Thoracic aorta (tissue), 2 donors: ENCODE measurements at regions not wholly inside any gene's neighbourhood (a gene's known extent, or its start where the extent isn't known, plus 50 kb on each side); places are given as distances from the start of the nearest gene placed in this dataset.
"Not testable (repeated sequence)": the region's sequence is repeated elsewhere in the genome, so short reads cannot be mapped to it uniquely, and the experiment has no call there.

ENCODE experiments used
- ATAC-seq: fragments of 150-250 bp; one replicate; pipeline ENCODE4 v1.8.0; 2017; ENCODE audit warnings: low read depth; ENCODE audit not compliant: insufficient number of reproducible peaks, low FRiP score
- DNase-seq: peaks from one replicate; pipeline ENCODE4 v3.0.0-alpha.2; 2020; ENCODE audit warnings: low spot score
- H3K27ac ChIP-seq, 2 donors: fragments of 200-600 bp; sonication (generic); 1 replicate in 1 of 2; 2 replicates in 1 of 2; pipeline ENCODE4 v1.5.1; 2016; ENCODE audit warnings: mild to moderate bottlenecking in 2 of 2, moderate library complexity in 2 of 2
- H3K27me3 ChIP-seq: fragments of 200-600 bp; sonication (generic); replicated peaks from 2 replicates; pipeline ENCODE4 v1.6.0; 2016; ENCODE audit warnings: mild to moderate bottlenecking; ENCODE audit not compliant: insufficient read depth
- H3K36me3 ChIP-seq: fragments of 200-600 bp; sonication (generic); one replicate; pipeline ENCODE4 v1.5.1; 2016
- H3K4me1 ChIP-seq, 2 donors: fragments of 200-600 bp; sonication (generic); 1 replicate in 1 of 2; 2 replicates in 1 of 2; pipeline versions ENCODE4 v1.5.1 to v1.6.0; 2016; ENCODE audit warnings: low read depth in 2 of 2, mild to moderate bottlenecking in 1 of 2; ENCODE audit not compliant: control insufficient read depth in 1 of 2
- H3K4me3 ChIP-seq: fragments of 200-600 bp; sonication (generic); 2 replicates; pipeline ENCODE4 v1.5.1; 2016; ENCODE audit warnings: mild to moderate bottlenecking
- H3K9me3 ChIP-seq: fragments of 200-600 bp; sonication (generic); 2 replicates; pipeline ENCODE4 v1.5.1; 2016
- TF ChIP-seq, protein P1 (sequence below): fragments of 200-600 bp; sonication (generic); IDR thresholded peaks from one replicate; pipeline ENCODE4 v1.5.1; 2019; ENCODE audit warnings: antibody characterized with exemption

DNA sequence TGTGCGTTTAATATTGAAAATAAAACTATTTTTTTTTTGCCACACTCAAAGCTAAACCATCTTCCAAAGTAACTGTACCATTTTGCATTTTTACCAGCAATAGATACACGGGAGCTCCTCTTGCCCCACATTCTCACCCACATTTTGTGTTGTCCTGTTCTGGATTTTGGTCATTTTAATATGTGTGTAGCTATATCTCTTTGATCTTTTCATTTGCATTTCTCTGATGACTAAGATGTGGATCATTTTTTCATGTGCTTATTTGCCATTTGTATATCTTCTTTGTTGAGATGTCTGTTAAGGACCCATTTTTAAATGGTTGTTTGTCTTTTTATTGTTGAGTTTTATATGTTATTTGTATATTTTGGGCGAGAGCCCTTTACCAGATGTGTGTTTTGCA lies 1543.5 kb downstream of the GRIK2 start:
- TF ChIP-seq, protein P1, sequence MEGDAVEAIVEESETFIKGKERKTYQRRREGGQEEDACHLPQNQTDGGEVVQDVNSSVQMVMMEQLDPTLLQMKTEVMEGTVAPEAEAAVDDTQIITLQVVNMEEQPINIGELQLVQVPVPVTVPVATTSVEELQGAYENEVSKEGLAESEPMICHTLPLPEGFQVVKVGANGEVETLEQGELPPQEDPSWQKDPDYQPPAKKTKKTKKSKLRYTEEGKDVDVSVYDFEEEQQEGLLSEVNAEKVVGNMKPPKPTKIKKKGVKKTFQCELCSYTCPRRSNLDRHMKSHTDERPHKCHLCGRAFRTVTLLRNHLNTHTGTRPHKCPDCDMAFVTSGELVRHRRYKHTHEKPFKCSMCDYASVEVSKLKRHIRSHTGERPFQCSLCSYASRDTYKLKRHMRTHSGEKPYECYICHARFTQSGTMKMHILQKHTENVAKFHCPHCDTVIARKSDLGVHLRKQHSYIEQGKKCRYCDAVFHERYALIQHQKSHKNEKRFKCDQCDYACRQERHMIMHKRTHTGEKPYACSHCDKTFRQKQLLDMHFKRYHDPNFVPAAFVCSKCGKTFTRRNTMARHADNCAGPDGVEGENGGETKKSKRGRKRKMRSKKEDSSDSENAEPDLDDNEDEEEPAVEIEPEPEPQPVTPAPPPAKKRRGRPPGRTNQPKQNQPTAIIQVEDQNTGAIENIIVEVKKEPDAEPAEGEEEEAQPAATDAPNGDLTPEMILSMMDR = no peak
- Histone ChIP-seq H3K9me3 (no peaks in the 10 kb centered on the region), H3K27ac (no peak overlapping the region), H3K27me3 (no peaks in the 10 kb centered on the region), H3K4me1 (no peaks in the 10 kb centered on the region), H3K36me3 (no peaks in the 10 kb centered on the region), H3K4me3 (no peak overlapping the region)
- DNase-seq (no peak), ATAC-seq (no peak)

DNA sequence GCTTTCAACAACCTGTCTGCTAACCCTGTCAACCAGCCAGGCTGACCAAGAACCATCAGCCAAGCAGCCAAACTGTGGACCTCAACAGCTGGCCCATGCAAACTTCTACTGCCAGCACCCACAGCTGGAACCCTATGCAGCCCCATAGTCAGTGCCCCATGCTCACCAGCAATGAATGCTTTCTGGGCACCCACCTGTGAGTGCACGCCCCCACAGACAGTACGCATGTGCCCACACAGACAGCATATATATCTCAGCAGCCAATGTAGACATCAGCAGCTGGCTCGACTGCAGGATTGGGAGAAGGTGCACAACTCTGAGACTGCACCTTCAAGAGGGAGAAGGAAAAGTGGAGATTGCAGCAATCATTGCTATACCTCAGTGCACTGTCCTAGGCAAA lies 1534.6 kb downstream of the GRIK2 start:
- no peak for ATAC-seq

DNA sequence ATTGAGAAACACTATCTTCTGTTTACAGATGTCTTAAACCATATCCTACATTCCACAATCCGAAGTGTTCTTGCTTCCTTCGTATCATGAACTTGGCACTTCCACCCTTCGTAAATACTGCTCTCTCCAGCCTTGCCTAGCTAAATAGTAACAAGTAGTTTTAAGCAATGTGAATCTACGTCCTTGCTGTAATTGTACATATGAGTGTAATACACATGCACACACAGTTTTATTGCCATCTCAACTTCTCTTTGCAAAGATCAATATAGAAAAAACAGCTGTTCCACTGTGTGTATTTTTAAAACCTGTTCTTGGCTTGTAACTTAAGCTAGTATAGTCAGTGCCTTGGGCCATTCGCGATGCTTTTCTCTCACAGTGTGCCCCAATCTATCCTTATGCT lies 1524.7 kb downstream of the GRIK2 start:
- Histone ChIP-seq H3K27me3 (no peaks in the 10 kb centered on the region), H3K4me1 (no peaks in the 10 kb centered on the region), H3K4me3 (no peak overlapping the region), H3K9me3 (no peaks in the 10 kb centered on the region), H3K36me3 (no peaks in the 10 kb centered on the region), H3K27ac (no peak overlapping the region)
- DNase-seq (no peak), ATAC-seq (no peak)
- TF ChIP-seq, protein P1 = no peak

More for the DNA sequence above, 1534.6 kb downstream of the GRIK2 start:
- DNase-seq = no peak
- H3K4me3 ChIP-seq = no peak overlapping the region
- TF ChIP-seq, protein P1 = no peak
- no peaks in the 10 kb centered on the region for H3K36me3 ChIP-seq
- H3K27me3 ChIP-seq = no peaks in the 10 kb centered on the region
- H3K27ac ChIP-seq = no peak overlapping the region
- no peaks in the 10 kb centered on the region for H3K4me1 ChIP-seq
- H3K9me3 ChIP-seq = no peaks in the 10 kb centered on the region

DNA sequence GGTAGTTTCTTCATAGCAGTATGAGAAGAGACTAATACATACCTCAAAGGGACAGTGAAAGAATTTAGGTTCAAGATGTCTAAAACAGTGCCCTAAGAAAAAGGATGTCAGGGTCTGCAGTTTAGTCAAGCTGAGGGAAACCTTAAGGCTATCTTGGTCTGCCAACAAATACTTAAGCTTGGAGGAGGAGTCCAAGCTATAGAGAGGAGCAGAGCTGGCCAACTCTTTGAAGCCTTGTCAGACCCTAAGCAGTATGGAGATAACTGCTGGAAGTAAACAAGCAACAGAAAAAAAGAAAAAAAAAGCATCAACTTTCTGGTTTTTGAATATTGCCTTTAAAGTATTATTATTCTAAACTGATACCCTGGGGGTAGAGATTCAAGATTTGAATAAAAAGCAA lies 1518.1 kb downstream of the GRIK2 start:
- Histone ChIP-seq H3K4me1 (no peaks in the 10 kb centered on the region), H3K27me3 (no peaks in the 10 kb centered on the region), H3K27ac (no peak overlapping the region), H3K9me3 (no peaks in the 10 kb centered on the region), H3K36me3 (no peaks in the 10 kb centered on the region), H3K4me3 (no peak overlapping the region)
- TF ChIP-seq, protein P1 = no peak
- no peak for DNase-seq
- ATAC-seq = no peak

DNA sequence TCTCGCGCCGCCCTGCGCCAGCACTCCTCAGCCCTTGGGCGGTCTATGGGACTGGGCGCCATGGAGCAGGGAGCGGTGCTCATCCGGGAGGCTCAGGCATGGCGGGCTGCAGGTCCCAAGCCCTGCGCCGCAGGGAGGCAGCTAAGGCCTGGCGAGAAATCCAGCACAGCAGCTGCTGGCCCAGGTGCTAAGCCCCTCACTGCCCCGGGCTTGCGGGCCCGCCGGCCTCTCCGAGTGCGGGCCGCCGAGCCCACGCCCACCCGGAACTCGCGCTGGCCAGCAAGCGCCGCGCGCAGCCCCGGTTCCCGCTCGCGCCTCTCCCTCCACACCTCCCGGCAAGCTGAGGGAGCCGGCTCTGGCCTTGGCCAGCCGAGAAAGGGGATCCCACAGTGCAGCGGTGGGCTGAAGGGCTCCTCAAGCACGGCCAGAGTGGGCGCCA lies 1517.2 kb downstream of the GRIK2 start:
- DNase-seq, H3K9me3 ChIP-seq, H3K4me1 ChIP-seq, ATAC-seq, H3K36me3 ChIP-seq, H3K27ac ChIP-seq, H3K27me3 ChIP-seq, H3K4me3 ChIP-seq: not testable (repeated sequence)

DNA sequence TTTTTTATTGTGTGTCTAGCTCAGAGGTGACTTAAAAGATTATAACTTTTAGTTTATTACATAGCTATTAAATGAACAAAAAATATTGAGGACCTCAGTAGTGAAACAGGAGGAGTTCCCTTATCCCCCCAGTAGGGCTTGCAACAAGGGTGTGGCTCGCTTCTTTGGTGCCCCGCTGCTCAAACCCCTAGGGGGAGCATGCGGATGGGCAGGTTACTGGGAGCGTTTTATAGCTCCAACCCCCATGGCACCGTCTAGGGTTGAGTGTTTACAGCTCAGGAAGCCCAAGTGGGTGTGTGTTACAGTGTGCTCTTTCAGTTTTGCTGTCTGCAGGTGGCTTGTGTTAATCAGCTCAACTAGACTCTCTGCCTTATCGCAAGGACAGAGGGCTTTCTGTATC lies 1513.7 kb downstream of the GRIK2 start:
- Histone ChIP-seq H3K36me3 (no peaks in the 10 kb centered on the region), H3K4me1 (no peaks in the 10 kb centered on the region), H3K4me3 (no peak overlapping the region), H3K27me3 (no peaks in the 10 kb centered on the region), H3K9me3 (no peaks in the 10 kb centered on the region), H3K27ac (no peak overlapping the region)
- no peak for ATAC-seq
- TF ChIP-seq, protein P1 = no peak
- DNase-seq = no peak
